Activated CD4-positive, alpha-beta T cell treated with anti-CD3 and anti-CD28 coated beads for 36 hours (primary cell): ENCODE measurements at regions not wholly inside any gene's neighbourhood (a gene's known extent, or its start where the extent isn't known, plus 50 kb on each side); places are given as distances from the start of the nearest gene placed in this dataset.

Source experiments
- ATAC-seq: fragments of 200-7000 bp; cut with Tn5 transposase; one replicate; pipeline ENCODE4 v1.10.0; 2021; ENCODE audit warnings: mild to moderate bottlenecking, moderate library complexity
- CTCF ChIA-PET: fragments of 350-600 bp; sonication (Branson Sonifier 250); formaldehyde crosslinking; loops from one replicate; lab custom pipeline; 2021; ENCODE audit warnings: antibody characterized with exemption; lab: Charles Lee
- POLR2A ChIA-PET: fragments of 350-600 bp; sonication (Branson Sonifier 250); formaldehyde crosslinking; loops from one replicate; lab custom pipeline; 2021; ENCODE audit warnings: antibody characterized with exemption, inconsistent platforms; lab: Charles Lee
- DNase-seq: peaks from one replicate; pipeline ENCODE4 v3.0.0-alpha.2; 2020
- H3K27ac Mint-ChIP-seq: one replicate; pipeline ENCODE4 v1.8.0; 2021; ENCODE audit warnings: mixed read lengths
- H3K27me3 Mint-ChIP-seq: one replicate; pipeline ENCODE4 v1.8.0; 2021; ENCODE audit warnings: mixed read lengths
- H3K36me3 Mint-ChIP-seq: one replicate; pipeline ENCODE4 v1.8.0; 2021; ENCODE audit warnings: low read depth, mixed read lengths
- H3K4me1 Mint-ChIP-seq: one replicate; pipeline ENCODE4 v1.8.0; 2021; ENCODE audit warnings: mixed read lengths
- H3K4me3 Mint-ChIP-seq: one replicate; pipeline ENCODE4 v1.8.0; 2021; ENCODE audit warnings: mild to moderate bottlenecking, moderate library complexity, mixed read lengths
- H3K9me3 Mint-ChIP-seq: one replicate; pipeline ENCODE4 v1.8.0; 2021; ENCODE audit warnings: low read depth, mixed read lengths
- intact Hi-C, 2 experiments: fragments of 100-400 bp; cut with DNase I in 1 of 2; cut with micrococcal nuclease in 1 of 2; formaldehyde crosslinking; loops; one replicate each; pipeline versions ENCODE4 v1.14.2 to v1.15.1; 2022 to 2024; cut with DNase I, micrococcal nuclease

DNA sequence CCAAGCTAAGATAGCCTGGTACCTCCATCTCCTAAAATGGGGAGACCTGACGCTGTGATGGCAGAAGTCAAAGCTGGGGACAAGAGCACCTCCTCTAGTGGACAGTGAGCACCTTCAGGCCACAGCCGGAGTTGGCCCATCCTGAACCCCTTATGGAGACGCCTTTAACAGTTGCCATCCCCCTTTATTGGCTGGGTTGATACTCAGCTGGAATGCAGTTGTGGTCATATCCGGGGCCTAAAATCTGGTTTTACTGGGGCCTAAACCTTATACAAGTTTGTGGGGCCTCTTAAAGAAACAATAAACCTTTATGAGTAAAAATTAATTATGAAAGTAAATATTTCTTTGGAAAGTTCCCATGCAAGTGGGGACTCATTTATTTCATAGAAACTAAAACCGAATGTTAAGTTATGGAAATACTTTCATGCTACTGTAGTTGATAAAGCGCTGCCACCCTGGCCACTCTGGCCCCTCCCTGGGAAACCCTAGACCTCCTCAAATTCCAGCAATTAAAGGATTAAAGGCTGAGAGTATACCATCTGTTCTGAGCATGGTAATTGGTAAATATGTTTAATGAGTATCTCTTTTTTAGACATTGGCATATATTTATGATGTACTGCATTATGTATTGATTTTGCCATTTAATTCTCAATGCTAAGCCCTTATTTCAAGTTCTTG lies 95.1 kb upstream of the SASH1 start:
- H3K27me3 Mint-ChIP-seq, result peaks cover 16% of the 10 kb centered on the region
- no peaks in the 10 kb centered on the region for H3K36me3 Mint-ChIP-seq
- CTCF ChIA-PET, result interaction anchor here (0.8 to 2.9 kb wide), 2 partner anchors 11 to 70 kb away, joined by 3 to 14 read pairs; no protein-coding TSS in a partner anchor
- H3K4me1 Mint-ChIP-seq, result no peaks in the 10 kb centered on the region
- DNase-seq (no peak), ATAC-seq (no peak)
- no peak overlapping the region for H3K4me3 Mint-ChIP-seq
- POLR2A ChIA-PET, result no interaction called here
- no peak overlapping the region for H3K27ac Mint-ChIP-seq
- intact Hi-C loops, result loop anchor here in 1 of 2 experiments (10.0 kb wide), 1 partner anchor 743 kb away; the partner anchor contains the start of gene SAMD5
- H3K9me3 Mint-ChIP-seq, result no peaks in the 10 kb centered on the region

DNA sequence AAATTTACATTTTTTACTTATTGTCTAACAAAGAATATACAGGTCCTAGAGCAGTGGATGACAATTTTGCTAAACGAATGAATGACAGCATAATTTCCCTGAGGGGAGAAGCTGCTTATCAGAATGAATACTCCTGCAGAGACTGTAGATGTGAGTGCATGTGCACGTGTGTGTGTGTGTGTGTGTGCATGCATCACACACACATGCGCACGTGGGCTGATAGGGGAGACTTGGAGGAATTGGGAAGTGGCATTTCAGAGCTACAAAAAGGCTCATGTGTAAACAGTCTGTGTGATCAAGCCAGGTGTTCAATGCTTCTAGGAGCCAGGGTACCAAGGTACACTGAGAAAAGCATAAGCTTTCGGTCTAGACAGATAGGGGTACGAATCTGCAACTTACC lies 93.5 kb upstream of the SASH1 start:
- no peaks in the 10 kb centered on the region for H3K4me1 Mint-ChIP-seq
- CTCF ChIA-PET, result no interaction called here
- ATAC-seq, result no peak

DNA sequence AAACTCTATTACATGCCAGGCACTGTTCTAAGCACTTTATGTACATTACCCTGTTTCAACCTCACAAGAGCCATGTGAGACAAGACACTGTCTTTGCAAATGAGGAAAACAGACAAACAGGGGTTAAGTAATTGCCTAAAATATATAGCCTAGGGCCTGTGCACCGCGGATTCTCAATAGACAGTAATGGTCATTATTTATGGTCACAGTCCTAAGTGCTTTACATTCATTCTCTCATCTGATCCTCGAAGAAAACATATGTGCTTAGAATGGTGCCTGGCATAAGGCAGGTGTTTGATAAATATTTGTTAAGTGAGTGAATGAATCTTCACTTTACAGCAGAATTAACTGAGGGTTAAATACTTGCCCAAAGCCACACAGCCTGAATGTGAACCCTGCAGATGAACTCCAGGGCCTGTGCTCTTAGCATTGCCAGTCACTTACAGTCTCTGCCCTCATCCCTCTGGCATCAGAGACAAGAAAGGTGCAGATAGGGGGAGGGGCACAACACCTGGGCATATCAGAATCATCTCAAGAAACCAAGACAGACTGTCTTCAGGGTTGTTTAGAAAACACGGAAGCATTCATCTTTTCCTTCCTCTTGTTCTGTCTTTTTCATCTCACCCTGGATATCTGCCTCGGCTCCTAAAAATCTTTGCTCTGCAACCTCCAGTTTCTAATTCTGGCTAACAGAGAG lies 92.8 kb upstream of the SASH1 start:
- intact Hi-C loops, result loop anchor here in 1 of 2 experiments (10.0 kb wide), 1 partner anchor 745 kb away; the partner anchor contains the start of gene SAMD5
- peaks cover 16% of the 10 kb centered on the region for H3K27me3 Mint-ChIP-seq
- no peak overlapping the region for H3K4me3 Mint-ChIP-seq
- CTCF ChIA-PET, result interaction anchor here (0.8 to 1.2 kb wide), 2 partner anchors 70 to 103 kb away, joined by 3 to 5 read pairs; no protein-coding TSS in a partner anchor
- DNase-seq, result no peak
- no peaks in the 10 kb centered on the region for H3K9me3 Mint-ChIP-seq
- H3K36me3 Mint-ChIP-seq, result no peaks in the 10 kb centered on the region
- POLR2A ChIA-PET, result no interaction called here
- H3K27ac Mint-ChIP-seq, result no peak overlapping the region
- no peak for ATAC-seq
- H3K4me1 Mint-ChIP-seq, result no peaks in the 10 kb centered on the region

More for the DNA sequence above, 93.5 kb upstream of the SASH1 start:
- intact Hi-C loops, result loop anchor here in 1 of 2 experiments (10.0 kb wide), 1 partner anchor 744 kb away; the partner anchor contains the start of gene SAMD5
- Mint-ChIP-seq H3K27me3 (peaks cover 16% of the 10 kb centered on the region), H3K9me3 (no peaks in the 10 kb centered on the region), H3K36me3 (no peaks in the 10 kb centered on the region), H3K27ac (no peak overlapping the region), H3K4me3 (no peak overlapping the region)
- POLR2A ChIA-PET, result no interaction called here
- no peak for DNase-seq

GRCh38 chr6:148250975-148251685 lies 91.5 kb upstream of the SASH1 start:
- DNase-seq (no peak), ATAC-seq (no peak)
- Mint-ChIP-seq H3K4me1 (no peaks in the 10 kb centered on the region), H3K4me3 (no peak overlapping the region), H3K27me3 (peaks cover 9% of the 10 kb centered on the region), H3K36me3 (no peaks in the 10 kb centered on the region), H3K27ac (no peak overlapping the region), H3K9me3 (no peaks in the 10 kb centered on the region)
- CTCF ChIA-PET, result interaction anchor here (0.8 to 1.4 kb wide), 5 partner anchors 9 to 213 kb away, joined by 3 to 12 read pairs (median 3); no protein-coding TSS in a partner anchor
- POLR2A ChIA-PET, result no interaction called here
- intact Hi-C loops, result loop anchor here (1.0 kb wide), 2 partner anchors 74 to 106 kb away; no protein-coding TSS in a partner anchor

DNA sequence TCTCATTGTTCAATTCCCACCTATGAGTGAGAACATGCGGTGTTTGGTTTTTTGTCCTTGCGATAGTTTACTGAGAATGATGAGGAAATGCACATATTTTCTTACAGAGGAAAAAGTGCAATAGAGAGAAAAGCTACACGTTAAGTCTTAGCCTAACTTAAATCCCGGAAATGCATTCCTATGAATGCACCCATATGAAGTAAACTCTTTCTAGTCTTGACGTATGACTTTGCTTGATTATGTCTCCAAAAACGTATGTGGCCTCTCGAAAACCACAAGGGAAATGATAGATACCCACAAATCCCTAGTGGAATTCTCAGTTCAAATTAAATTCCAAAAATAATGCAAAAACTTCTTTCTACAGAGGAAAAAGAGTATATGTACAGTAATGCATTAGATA lies 90.7 kb upstream of the SASH1 start:
- no peak for DNase-seq
- ChIA-PET POLR2A (no interaction called here), CTCF (interaction anchor here (0.6 to 3.2 kb wide), 3 partner anchors 8 to 75 kb away, joined by 3 to 15 read pairs (median 3); no protein-coding TSS in a partner anchor)
- intact Hi-C loops, result loop anchor here (1.0 kb wide), 2 partner anchors 75 to 107 kb away; no protein-coding TSS in a partner anchor
- no peak overlapping the region for H3K27ac Mint-ChIP-seq
- no peaks in the 10 kb centered on the region for H3K4me1 Mint-ChIP-seq
- peaks cover 4% of the 10 kb centered on the region for H3K27me3 Mint-ChIP-seq
- H3K4me3 Mint-ChIP-seq, result no peak overlapping the region
- no peak for ATAC-seq
- H3K9me3 Mint-ChIP-seq, result no peaks in the 10 kb centered on the region
- no peaks in the 10 kb centered on the region for H3K36me3 Mint-ChIP-seq

GRCh38 chr6:148257810-148258209 lies 84.8 kb upstream of the SASH1 start:
- no peak for DNase-seq
- CTCF ChIA-PET, result interaction anchor here (0.9 kb wide), 1 partner anchor 10 kb away, joined by 3 read pairs; no protein-coding TSS in a partner anchor
- no peaks in the 10 kb centered on the region for H3K9me3 Mint-ChIP-seq
- no peak overlapping the region for H3K27ac Mint-ChIP-seq
- H3K4me3 Mint-ChIP-seq, result no peak overlapping the region
- peaks cover 18% of the 10 kb centered on the region for H3K27me3 Mint-ChIP-seq
- intact Hi-C loops, result no loop called here
- no peaks in the 10 kb centered on the region for H3K4me1 Mint-ChIP-seq
- no peak for ATAC-seq
- H3K36me3 Mint-ChIP-seq, result no peaks in the 10 kb centered on the region
- POLR2A ChIA-PET, result no interaction called here

- no peaks in the 10 kb centered on the region for H3K4me1 Mint-ChIP-seq
- peaks cover 24% of the 10 kb centered on the region for H3K27me3 Mint-ChIP-seq
- ChIA-PET POLR2A (no interaction called here), CTCF (interaction anchor here (0.9 kb wide), 1 partner anchor 11 kb away, joined by 3 read pairs; no protein-coding TSS in a partner anchor)
- H3K27ac Mint-ChIP-seq, result no peak overlapping the region
- ATAC-seq, result no peak
- H3K36me3 Mint-ChIP-seq, result no peaks in the 10 kb centered on the region
- intact Hi-C loops, result no loop called here
- no peak for DNase-seq
- no peaks in the 10 kb centered on the region for H3K9me3 Mint-ChIP-seq
- H3K4me3 Mint-ChIP-seq, result no peak overlapping the region
These were observed 83.8 kb upstream of the SASH1 start for GRCh38 chr6:148258868-148259267.

- POLR2A ChIA-PET, result no interaction called here
- Mint-ChIP-seq H3K36me3 (no peaks in the 10 kb centered on the region), H3K27ac (no peak overlapping the region), H3K27me3 (peaks cover 32% of the 10 kb centered on the region), H3K4me3 (no peak overlapping the region), H3K9me3 (no peaks in the 10 kb centered on the region), H3K4me1 (no peaks in the 10 kb centered on the region)
- DNase-seq, result no peak
- ATAC-seq, result no peak
- CTCF ChIA-PET, result no interaction called here
- intact Hi-C loops, result no loop called here
These were observed 81.2 kb upstream of the SASH1 start for GRCh38 chr6:148261470-148261869.

DNA sequence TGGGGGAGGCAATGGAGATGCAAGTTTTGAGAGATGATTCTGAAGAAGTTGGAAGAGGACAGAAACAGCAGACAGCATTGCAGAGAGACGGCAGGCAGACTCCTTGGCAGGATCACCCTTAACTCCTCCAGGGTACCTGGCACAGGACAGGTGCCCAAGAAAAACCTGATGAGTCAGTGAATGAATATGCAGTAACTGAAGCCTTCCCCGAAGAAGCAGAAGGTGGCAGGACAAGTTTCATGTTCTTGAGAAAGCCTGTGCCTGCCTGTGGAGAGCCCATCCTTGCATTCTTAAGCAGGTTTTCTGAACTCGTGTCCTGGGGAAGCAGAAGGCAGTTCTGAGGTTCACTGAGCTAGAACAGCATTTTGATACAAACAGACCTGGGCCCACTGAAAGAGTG lies 79.6 kb upstream of the SASH1 start:
- ChIA-PET POLR2A (no interaction called here), CTCF (interaction anchor here (0.7 kb wide), 1 partner anchor 180 kb away, joined by 3 read pairs; no protein-coding TSS in a partner anchor)
- peaks cover 28% of the 10 kb centered on the region for H3K27me3 Mint-ChIP-seq
- no peak overlapping the region for H3K27ac Mint-ChIP-seq
- ATAC-seq, result no peak
- no peak for DNase-seq
- intact Hi-C loops, result no loop called here
- H3K9me3 Mint-ChIP-seq, result no peaks in the 10 kb centered on the region
- no peak overlapping the region for H3K4me3 Mint-ChIP-seq
- H3K36me3 Mint-ChIP-seq, result no peaks in the 10 kb centered on the region
- no peaks in the 10 kb centered on the region for H3K4me1 Mint-ChIP-seq

GRCh38 chr6:148263961-148264360 lies 78.7 kb upstream of the SASH1 start:
- intact Hi-C loops, result no loop called here
- H3K27me3 Mint-ChIP-seq, result peaks cover 24% of the 10 kb centered on the region
- no peaks in the 10 kb centered on the region for H3K9me3 Mint-ChIP-seq
- H3K27ac Mint-ChIP-seq, result no peak overlapping the region
- no peaks in the 10 kb centered on the region for H3K4me1 Mint-ChIP-seq
- ChIA-PET POLR2A (no interaction called here), CTCF (interaction anchor here (0.7 kb wide), 1 partner anchor 12 kb away, joined by 3 read pairs; no protein-coding TSS in a partner anchor)
- ATAC-seq (no peak), DNase-seq (no peak)
- no peak overlapping the region for H3K4me3 Mint-ChIP-seq
- no peaks in the 10 kb centered on the region for H3K36me3 Mint-ChIP-seq

DNA sequence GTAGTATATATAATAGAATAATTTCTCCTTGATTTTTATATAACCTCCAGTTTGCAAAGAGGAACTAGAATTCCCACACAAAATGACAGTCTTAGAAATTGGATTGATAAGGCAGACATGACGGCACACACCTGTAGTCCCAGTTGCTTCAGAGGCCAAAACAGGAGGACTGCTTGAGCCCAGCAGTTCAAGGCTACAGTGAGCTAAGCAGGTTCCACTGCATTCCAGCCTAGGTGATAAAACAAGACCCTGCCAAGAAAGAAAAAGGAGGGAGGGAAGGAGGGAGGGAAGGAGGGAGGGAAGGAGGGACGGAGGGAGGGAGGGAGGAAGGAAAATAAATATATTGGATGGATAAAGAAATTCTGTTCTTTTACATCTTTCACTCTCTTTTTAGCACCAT lies 77.6 kb upstream of the SASH1 start:
- ChIA-PET CTCF (no interaction called here), POLR2A (no interaction called here)
- Mint-ChIP-seq H3K27me3 (peaks cover 22% of the 10 kb centered on the region), H3K27ac (no peak overlapping the region), H3K9me3 (no peaks in the 10 kb centered on the region), H3K4me3 (no peak overlapping the region), H3K4me1 (no peaks in the 10 kb centered on the region), H3K36me3 (no peaks in the 10 kb centered on the region)
- no peak for DNase-seq
- intact Hi-C loops, result no loop called here
- ATAC-seq, result no peak
